GM12874 (cell line): ENCODE measurements at regions not wholly inside any gene's neighbourhood (a gene's known extent, or its start where the extent isn't known, plus 50 kb on each side); places are given as distances from the start of the nearest gene placed in this dataset.

Experiments used
- CTCF ChIP-seq: IDR thresholded peaks from 2 replicates; pipeline ENCODE4 v1.5.1; 2011; ENCODE audit warnings: low read depth, mild to moderate bottlenecking, control low read depth, low read length, moderate library complexity; ENCODE audit not compliant: insufficient read depth

GRCh38 chr5:18067615-18068014 is 433.4 kb downstream of the TAF11L14 start:
- no peak for TF ChIP-seq CTCF

GRCh38 chr5:18068826-18069225 is 434.6 kb downstream of the TAF11L14 start:
- no peak for TF ChIP-seq CTCF

- no peak for TF ChIP-seq CTCF
These were observed 435.5 kb downstream of the TAF11L14 start for GRCh38 chr5:18069790-18070189.

- TF ChIP-seq CTCF, result no peak
These were observed 438.3 kb downstream of the TAF11L14 start for GRCh38 chr5:18072600-18072999.

- no peak for TF ChIP-seq CTCF
These were observed 440.7 kb downstream of the TAF11L14 start for GRCh38 chr5:18074961-18075360.

GRCh38 chr5:18078157-18078556 is 443.9 kb downstream of the TAF11L14 start:
- TF ChIP-seq CTCF, result no peak

GRCh38 chr5:18079831-18080230 is 445.6 kb downstream of the TAF11L14 start:
- no peak for TF ChIP-seq CTCF
